Fibroblast of lung (primary cell): ENCODE measurements at regions not wholly inside any gene's neighbourhood (a gene's known extent, or its start where the extent isn't known, plus 50 kb on each side); places are given as distances from the start of the nearest gene placed in this dataset.

Experiments used
- EZH2 ChIP-seq: IDR thresholded peaks from 2 replicates; pipeline ENCODE4 v1.5.1; 2012; ENCODE audit warnings: low read length, control low read depth, mild to moderate bottlenecking; ENCODE audit errors: missing control alignments
- TF ChIP-seq, protein P1 (sequence below), 2 donors: IDR thresholded peaks in 1 of 2; conservative IDR thresholded peaks in 1 of 2; 1 replicate in 1 of 2; 2 replicates in 1 of 2; pipeline ENCODE4 v1.5.1; 2011 to 2012; ENCODE audit warnings: low read length in 2 of 2, control low read depth in 1 of 2, inconsistent platforms in 1 of 2, low read depth in 1 of 2, mild to moderate bottlenecking in 1 of 2

DNA sequence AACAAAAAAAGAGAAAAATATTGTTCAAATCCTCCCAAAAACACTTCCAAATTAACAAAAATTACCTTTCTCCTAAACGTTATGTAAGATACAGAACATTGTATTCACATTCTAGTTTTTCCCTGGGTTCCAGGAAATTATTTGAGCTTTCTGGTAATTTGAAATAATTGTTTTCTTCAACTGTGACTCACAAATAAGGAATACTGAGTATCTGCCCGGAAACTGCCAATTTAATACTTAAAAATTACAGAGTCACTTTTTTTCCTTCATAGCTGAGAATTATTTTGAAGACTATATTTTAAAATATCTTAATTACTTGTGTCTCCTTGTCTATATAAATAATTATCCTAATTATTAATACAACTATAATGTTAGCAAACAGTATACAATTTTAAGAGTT is 709.0 kb upstream of the ARGLU1 start:
- TF ChIP-seq, protein P1, sequence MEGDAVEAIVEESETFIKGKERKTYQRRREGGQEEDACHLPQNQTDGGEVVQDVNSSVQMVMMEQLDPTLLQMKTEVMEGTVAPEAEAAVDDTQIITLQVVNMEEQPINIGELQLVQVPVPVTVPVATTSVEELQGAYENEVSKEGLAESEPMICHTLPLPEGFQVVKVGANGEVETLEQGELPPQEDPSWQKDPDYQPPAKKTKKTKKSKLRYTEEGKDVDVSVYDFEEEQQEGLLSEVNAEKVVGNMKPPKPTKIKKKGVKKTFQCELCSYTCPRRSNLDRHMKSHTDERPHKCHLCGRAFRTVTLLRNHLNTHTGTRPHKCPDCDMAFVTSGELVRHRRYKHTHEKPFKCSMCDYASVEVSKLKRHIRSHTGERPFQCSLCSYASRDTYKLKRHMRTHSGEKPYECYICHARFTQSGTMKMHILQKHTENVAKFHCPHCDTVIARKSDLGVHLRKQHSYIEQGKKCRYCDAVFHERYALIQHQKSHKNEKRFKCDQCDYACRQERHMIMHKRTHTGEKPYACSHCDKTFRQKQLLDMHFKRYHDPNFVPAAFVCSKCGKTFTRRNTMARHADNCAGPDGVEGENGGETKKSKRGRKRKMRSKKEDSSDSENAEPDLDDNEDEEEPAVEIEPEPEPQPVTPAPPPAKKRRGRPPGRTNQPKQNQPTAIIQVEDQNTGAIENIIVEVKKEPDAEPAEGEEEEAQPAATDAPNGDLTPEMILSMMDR (conservative IDR thresholded peaks at IDR 0.05 in 1 of 2, IDR thresholded peaks at IDR 0.05 in 1 of 2; ENCODE audit: low read depth in 1 of 2, low read length in 2 of 2): no peak
- TF ChIP-seq EZH2: no peak
